Liver (tissue), 8 donors: ENCODE measurements at regions not wholly inside any gene's neighbourhood (a gene's known extent, or its start where the extent isn't known, plus 50 kb on each side); places are given as distances from the start of the nearest gene placed in this dataset.
"Not testable (repeated sequence)": the region's sequence is repeated elsewhere in the genome, so short reads cannot be mapped to it uniquely, and the experiment has no call there.

Experiments used
- DNase-seq: peaks from one replicate; pipeline ENCODE4 v3.0.0-alpha.2; 2017; ENCODE audit warnings: low spot score
- H3K27ac ChIP-seq, 2 donors: one replicate each; pipeline ENCODE4 v1.7.0; 2013; ENCODE audit warnings: inconsistent platforms in 2 of 2, low read length in 2 of 2, control low read depth in 1 of 2, low read depth in 1 of 2, mild to moderate bottlenecking in 1 of 2
- H3K27me3 ChIP-seq, 4 donors: one replicate each; pipeline versions ENCODE4 v1.6.1 to v1.7.0; 2013; ENCODE audit warnings: low read length in 3 of 4, inconsistent platforms in 1 of 4, mild to moderate bottlenecking in 1 of 4, moderate library complexity in 1 of 4; ENCODE audit not compliant: control insufficient read depth in 4 of 4, insufficient read depth in 4 of 4
- H3K36me3 ChIP-seq, 4 donors: one replicate each; pipeline versions ENCODE4 v1.6.1 to v1.7.0; 2013; ENCODE audit warnings: low read length in 3 of 4, mild to moderate bottlenecking in 3 of 4, low read depth in 1 of 4, moderate library complexity in 1 of 4; ENCODE audit not compliant: control insufficient read depth in 4 of 4, insufficient read depth in 3 of 4
- H3K4me1 ChIP-seq, 4 donors: one replicate each; pipeline versions ENCODE4 v1.6.1 to v1.7.0; 2013; ENCODE audit warnings: low read length in 3 of 4, mild to moderate bottlenecking in 3 of 4, moderate library complexity in 1 of 4; ENCODE audit not compliant: control insufficient read depth in 4 of 4, insufficient read depth in 4 of 4
- H3K4me3 ChIP-seq, 3 donors: one replicate each; pipeline versions ENCODE4 v1.6.1 to v1.7.0; 2013; ENCODE audit warnings: low read length in 3 of 3, control low read depth in 1 of 3, low read depth in 1 of 3, mild to moderate bottlenecking in 1 of 3
- H3K9ac ChIP-seq, 2 donors: one replicate each; pipeline ENCODE4 v1.7.0; 2013; ENCODE audit warnings: low read length in 2 of 2, mild to moderate bottlenecking in 2 of 2, moderate library complexity in 2 of 2, control low read depth in 1 of 2, low read depth in 1 of 2
- H3K9me3 ChIP-seq, 4 donors: one replicate each; pipeline versions ENCODE4 v1.6.1 to v1.7.0; 2013; ENCODE audit warnings: low read length in 3 of 4; ENCODE audit not compliant: control insufficient read depth in 4 of 4
- ATF3 ChIP-seq: IDR thresholded peaks from 2 replicates; pipeline ENCODE4 v1.6.1; 2016; ENCODE audit warnings: antibody characterized with exemption
- EGR1 ChIP-seq, 2 donors: IDR thresholded peaks; 2 replicates each; pipeline ENCODE4 v1.6.1; 2016 to 2018; ENCODE audit warnings: antibody characterized with exemption in 2 of 2, low read depth in 2 of 2
- FOXA1 ChIP-seq: IDR thresholded peaks from 2 replicates; pipeline ENCODE4 v1.6.1; 2016; ENCODE audit warnings: antibody characterized with exemption
- FOXA2 ChIP-seq: IDR thresholded peaks from 2 replicates; pipeline ENCODE4 v1.6.1; 2016; ENCODE audit warnings: antibody characterized with exemption
- GABPA ChIP-seq, 2 donors: IDR thresholded peaks in 1 of 2; conservative IDR thresholded peaks in 1 of 2; 2 replicates each; pipeline ENCODE4 v1.6.1; 2016; ENCODE audit warnings: antibody characterized with exemption in 2 of 2, mild to moderate bottlenecking in 1 of 2, moderate library complexity in 1 of 2
- HNF4A ChIP-seq, 2 donors: conservative IDR thresholded peaks; 2 replicates each; pipeline ENCODE4 v1.6.1; 2016; ENCODE audit warnings: antibody characterized with exemption in 2 of 2, mild to moderate bottlenecking in 2 of 2
- HNF4G ChIP-seq: IDR thresholded peaks from 2 replicates; pipeline ENCODE4 v1.6.1; 2016; ENCODE audit warnings: antibody characterized with exemption
- JUND ChIP-seq, 2 donors: IDR thresholded peaks; 2 replicates each; pipeline ENCODE4 v1.6.1; 2016; ENCODE audit warnings: antibody characterized with exemption in 2 of 2
- MAX ChIP-seq: IDR thresholded peaks from 2 replicates; pipeline ENCODE4 v1.6.1; 2016; ENCODE audit warnings: antibody characterized with exemption
- NR2F2 ChIP-seq: IDR thresholded peaks from 2 replicates; pipeline ENCODE4 v1.6.1; 2016; ENCODE audit warnings: antibody characterized with exemption
- RXRA ChIP-seq, 2 donors: IDR thresholded peaks; 2 replicates each; pipeline ENCODE4 v1.6.1; 2017 to 2018; ENCODE audit warnings: antibody characterized with exemption in 2 of 2, mild to moderate bottlenecking in 1 of 2
- TAF1 ChIP-seq: conservative IDR thresholded peaks from 2 replicates; pipeline ENCODE4 v1.6.1; 2016; ENCODE audit warnings: antibody characterized with exemption, mild to moderate bottlenecking
- YY1 ChIP-seq: IDR thresholded peaks from 2 replicates; pipeline ENCODE4 v1.6.1; 2016; ENCODE audit warnings: antibody characterized with exemption, mild to moderate bottlenecking
- ZBTB33 ChIP-seq: IDR thresholded peaks from 2 replicates; pipeline ENCODE4 v1.6.1; 2016; ENCODE audit warnings: antibody characterized with exemption
- WGBS: extraction: QIAGEN DNeasy Blood & Tissue Kit; methylation state at CpG from one replicate; pipeline ENCODE4 v1.1.7; 2013; 5-methylcytosine and 5-hydroxymethylcytosine counted together
- TF ChIP-seq, protein P1 (sequence below): fragments of 150-350 bp; IDR thresholded peaks from 2 replicates; pipeline ENCODE4 v1.5.1; 2017; ENCODE audit warnings: improper control_type of control experiment, low read depth, low read length; ENCODE audit not compliant: missing input control
- donor health status: healthy.
- donor health status: healthy.
- donor health status: healthy.
- donor health status: healthy.
- donor health status: healthy.

- 94% methylated on average over 13 of the region's 13 CpGs for WGBS
- no peak for DNase-seq
- Histone ChIP-seq H3K27me3 (no peaks in the 10 kb centered on the region), H3K9me3 (no peaks in the 10 kb centered on the region), H3K4me1 (no peaks in the 10 kb centered on the region), H3K9ac (no peak overlapping the region), H3K27ac (no peak overlapping the region), H3K4me3 (no peak overlapping the region), H3K36me3 (no peaks in the 10 kb centered on the region)
- no peak for TF ChIP-seq YY1
- TF ChIP-seq ZBTB33 = no peak
- no peak for TF ChIP-seq NR2F2
- TF ChIP-seq, protein P1, sequence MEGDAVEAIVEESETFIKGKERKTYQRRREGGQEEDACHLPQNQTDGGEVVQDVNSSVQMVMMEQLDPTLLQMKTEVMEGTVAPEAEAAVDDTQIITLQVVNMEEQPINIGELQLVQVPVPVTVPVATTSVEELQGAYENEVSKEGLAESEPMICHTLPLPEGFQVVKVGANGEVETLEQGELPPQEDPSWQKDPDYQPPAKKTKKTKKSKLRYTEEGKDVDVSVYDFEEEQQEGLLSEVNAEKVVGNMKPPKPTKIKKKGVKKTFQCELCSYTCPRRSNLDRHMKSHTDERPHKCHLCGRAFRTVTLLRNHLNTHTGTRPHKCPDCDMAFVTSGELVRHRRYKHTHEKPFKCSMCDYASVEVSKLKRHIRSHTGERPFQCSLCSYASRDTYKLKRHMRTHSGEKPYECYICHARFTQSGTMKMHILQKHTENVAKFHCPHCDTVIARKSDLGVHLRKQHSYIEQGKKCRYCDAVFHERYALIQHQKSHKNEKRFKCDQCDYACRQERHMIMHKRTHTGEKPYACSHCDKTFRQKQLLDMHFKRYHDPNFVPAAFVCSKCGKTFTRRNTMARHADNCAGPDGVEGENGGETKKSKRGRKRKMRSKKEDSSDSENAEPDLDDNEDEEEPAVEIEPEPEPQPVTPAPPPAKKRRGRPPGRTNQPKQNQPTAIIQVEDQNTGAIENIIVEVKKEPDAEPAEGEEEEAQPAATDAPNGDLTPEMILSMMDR = no peak
- no peak for TF ChIP-seq HNF4A (conservative IDR thresholded peaks at IDR 0.05)
- no peak for TF ChIP-seq RXRA (IDR thresholded peaks at IDR 0.05)
- TF ChIP-seq HNF4G = no peak
- no peak for TF ChIP-seq GABPA (IDR thresholded peaks at IDR 0.05 in 1 of 2, conservative IDR thresholded peaks at IDR 0.05 in 1 of 2)
- TF ChIP-seq FOXA1 = no peak
- no peak for TF ChIP-seq MAX
- no peak for TF ChIP-seq FOXA2
- no peak for TF ChIP-seq EGR1 (IDR thresholded peaks at IDR 0.05; ENCODE audit: low read depth in 2 of 2)
These were observed 75.8 kb upstream of the KCNAB1 start for GRCh38 chr3:156044634-156044975.

- not testable (repeated sequence) for H3K27me3 ChIP-seq, H3K4me1 ChIP-seq, H3K9me3 ChIP-seq, H3K27ac ChIP-seq, DNase-seq, H3K9ac ChIP-seq, H3K36me3 ChIP-seq, H3K4me3 ChIP-seq
- WGBS = 93% methylated on average over 3 of the region's 3 CpGs
These were observed 71.9 kb upstream of the KCNAB1 start for GRCh38 chr3:156048483-156048882.

DNA sequence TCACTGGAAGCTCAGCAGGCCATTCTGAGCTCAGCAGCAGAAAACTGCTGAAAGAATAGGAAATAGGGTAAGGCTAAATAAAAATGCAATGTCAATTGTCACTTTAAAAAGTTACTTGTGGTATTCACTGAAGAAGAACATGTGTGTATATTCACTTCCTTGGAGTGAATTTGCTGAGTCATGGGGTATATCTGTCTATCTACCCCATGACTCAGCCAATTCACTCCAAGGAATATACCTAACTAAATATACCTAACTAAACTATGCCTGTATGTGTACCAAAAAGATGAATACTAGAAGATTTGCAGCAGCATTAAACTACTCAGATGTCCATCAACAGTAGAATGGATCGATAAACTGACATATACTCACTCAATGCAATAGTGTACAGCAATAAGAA, 69.5 kb upstream of the KCNAB1 start:
- DNase-seq = no peak
- Histone ChIP-seq H3K4me3 (no peak overlapping the region), H3K27me3 (no peaks in the 10 kb centered on the region), H3K27ac (no peak overlapping the region), H3K9me3 (peaks cover 0 to 4% (median 0%) of the 10 kb centered on the region in 4 donors), H3K9ac (no peak overlapping the region), H3K4me1 (no peaks in the 10 kb centered on the region), H3K36me3 (no peaks in the 10 kb centered on the region)
- WGBS = 94% methylated on average over 1 of the region's 1 CpG
- no peak for TF ChIP-seq RXRA (IDR thresholded peaks at IDR 0.05)
- TF ChIP-seq MAX = no peak
- TF ChIP-seq ZBTB33 = no peak
- no peak for TF ChIP-seq TAF1
- no peak for TF ChIP-seq JUND (IDR thresholded peaks at IDR 0.05)
- no peak for TF ChIP-seq YY1
- TF ChIP-seq GABPA (IDR thresholded peaks at IDR 0.05 in 1 of 2, conservative IDR thresholded peaks at IDR 0.05 in 1 of 2) = no peak
- no peak for TF ChIP-seq HNF4G
- no peak for TF ChIP-seq FOXA1
- no peak for TF ChIP-seq ATF3
- TF ChIP-seq NR2F2 = no peak
- TF ChIP-seq EGR1 (IDR thresholded peaks at IDR 0.05; ENCODE audit: low read depth in 2 of 2) = no peak
- no peak for TF ChIP-seq FOXA2
- TF ChIP-seq, protein P1 = no peak
